ENCODE measurements at regions not wholly inside any gene's neighbourhood (a gene's known extent, or its start where the extent isn't known, plus 50 kb on each side); places are given as distances from the start of the nearest gene placed in this dataset.
"Not testable (repeated sequence)": the region's sequence is repeated elsewhere in the genome, so short reads cannot be mapped to it uniquely, and the experiment has no call there.

GRCh38 chrX:63576533-63576932 is 208.5 kb downstream of the ARHGEF9 start:
- no peak overlapping the region for H3K27ac ChIP-seq (ENCODE audit: control insufficient read depth, insufficient read depth, low read length)
- no peaks in the 10 kb centered on the region for H4K20me1 ChIP-seq (ENCODE audit: control insufficient read depth, extremely low read depth, insufficient read depth, low read length)
- no peaks in the 10 kb centered on the region for H3K9me3 ChIP-seq (ENCODE audit: control insufficient read depth, low read depth, low read length)
- H3K27me3 ChIP-seq (ENCODE audit: control insufficient read depth, extremely low read depth, insufficient read depth, low read length), result no peaks in the 10 kb centered on the region
- no peak for FAIRE-seq
- H3K4me3 ChIP-seq (ENCODE audit: control insufficient read depth in 2 of 3, extremely low read depth in 1 of 3, insufficient read depth in 2 of 3, low read depth in 1 of 3, low read length in 3 of 3), result no peak overlapping the region
- no peak overlapping the region for H2AFZ ChIP-seq (ENCODE audit: control insufficient read depth, low read length)
- H3K9ac ChIP-seq (ENCODE audit: control insufficient read depth, extremely low read depth, insufficient read depth, low read length), result no peak overlapping the region
- no peak for TF ChIP-seq EZH2 (IDR thresholded peaks at IDR 0.05; ENCODE audit: low read length)
- no peak for TF ChIP-seq CTCF (optimal IDR thresholded peaks at IDR 0.05 in 1 of 3, IDR thresholded peaks at IDR 0.05 in 1 of 3, conservative IDR thresholded peaks at IDR 0.05 in 1 of 3; ENCODE audit: extremely low read depth in 1 of 3, insufficient read depth in 2 of 3, low read length in 3 of 3)
- H3K9me1 ChIP-seq (ENCODE audit: control insufficient read depth, extremely low read depth, insufficient read depth, low read length), result no peaks in the 10 kb centered on the region
- H3K4me2 ChIP-seq (ENCODE audit: control insufficient read depth, extremely low read depth, insufficient read depth, low read depth, low read length), result no peak overlapping the region
- H3K79me2 ChIP-seq (ENCODE audit: control insufficient read depth, insufficient read depth, low read length), result no peaks in the 10 kb centered on the region
- H3K36me3 ChIP-seq (ENCODE audit: control insufficient read depth in 2 of 2, extremely low read depth in 1 of 2, insufficient read depth in 2 of 2, low read length in 2 of 2), result no peaks in the 10 kb centered on the region
- no peak for DNase-seq (ENCODE audit: low read depth, low spot score)
- dilution Hi-C loops (cut with MboI; ENCODE audit: extremely low pct_ligation_motif_present, low sequenced_read_pairs), result no loop called here
- H3K4me1 ChIP-seq (ENCODE audit: control insufficient read depth, extremely low read depth, insufficient read depth, low read length), result no peaks in the 10 kb centered on the region

- H3K4me1 ChIP-seq (ENCODE audit: control insufficient read depth, extremely low read depth, insufficient read depth, low read length); H2AFZ ChIP-seq (ENCODE audit: control insufficient read depth, low read length); H3K27ac ChIP-seq (ENCODE audit: control insufficient read depth, insufficient read depth, low read length); H3K9me1 ChIP-seq (ENCODE audit: control insufficient read depth, extremely low read depth, insufficient read depth, low read length); H4K20me1 ChIP-seq (ENCODE audit: control insufficient read depth, extremely low read depth, insufficient read depth, low read length); DNase-seq (ENCODE audit: low read depth, low spot score); H3K36me3 ChIP-seq (ENCODE audit: control insufficient read depth in 2 of 2, extremely low read depth in 1 of 2, insufficient read depth in 2 of 2, low read length in 2 of 2); H3K79me2 ChIP-seq (ENCODE audit: control insufficient read depth, insufficient read depth, low read length); H3K9me3 ChIP-seq (ENCODE audit: control insufficient read depth, low read depth, low read length); H3K4me2 ChIP-seq (ENCODE audit: control insufficient read depth, extremely low read depth, insufficient read depth, low read depth, low read length); H3K4me3 ChIP-seq (ENCODE audit: control insufficient read depth in 2 of 3, extremely low read depth in 1 of 3, insufficient read depth in 2 of 3, low read depth in 1 of 3, low read length in 3 of 3); FAIRE-seq; H3K27me3 ChIP-seq (ENCODE audit: control insufficient read depth, extremely low read depth, insufficient read depth, low read length); H3K9ac ChIP-seq (ENCODE audit: control insufficient read depth, extremely low read depth, insufficient read depth, low read length); dilution Hi-C loops (cut with MboI; ENCODE audit: extremely low pct_ligation_motif_present, low sequenced_read_pairs): not testable (repeated sequence)
These were observed 209.3 kb downstream of the ARHGEF9 start for GRCh38 chrX:63575700-63576099.

- Histone ChIP-seq H3K36me3 (ENCODE audit: control insufficient read depth in 2 of 2, extremely low read depth in 1 of 2, insufficient read depth in 2 of 2, low read length in 2 of 2) (no peaks in the 10 kb centered on the region), H2AFZ (ENCODE audit: control insufficient read depth, low read length) (no peak overlapping the region), H3K79me2 (ENCODE audit: control insufficient read depth, insufficient read depth, low read length) (no peaks in the 10 kb centered on the region), H3K4me2 (ENCODE audit: control insufficient read depth, extremely low read depth, insufficient read depth, low read depth, low read length) (no peak overlapping the region), H3K9ac (ENCODE audit: control insufficient read depth, extremely low read depth, insufficient read depth, low read length) (no peak overlapping the region), H3K9me1 (ENCODE audit: control insufficient read depth, extremely low read depth, insufficient read depth, low read length) (no peaks in the 10 kb centered on the region), H4K20me1 (ENCODE audit: control insufficient read depth, extremely low read depth, insufficient read depth, low read length) (no peaks in the 10 kb centered on the region), H3K27ac (ENCODE audit: control insufficient read depth, insufficient read depth, low read length) (no peak overlapping the region), H3K9me3 (ENCODE audit: control insufficient read depth, low read depth, low read length) (no peaks in the 10 kb centered on the region), H3K4me1 (ENCODE audit: control insufficient read depth, extremely low read depth, insufficient read depth, low read length) (no peaks in the 10 kb centered on the region), H3K27me3 (ENCODE audit: control insufficient read depth, extremely low read depth, insufficient read depth, low read length) (no peaks in the 10 kb centered on the region), H3K4me3 (ENCODE audit: control insufficient read depth in 2 of 3, extremely low read depth in 1 of 3, insufficient read depth in 2 of 3, low read depth in 1 of 3, low read length in 3 of 3) (no peak overlapping the region)
- no peak for TF ChIP-seq EZH2 (IDR thresholded peaks at IDR 0.05; ENCODE audit: low read length)
- no peak for TF ChIP-seq CTCF (optimal IDR thresholded peaks at IDR 0.05 in 1 of 3, IDR thresholded peaks at IDR 0.05 in 1 of 3, conservative IDR thresholded peaks at IDR 0.05 in 1 of 3; ENCODE audit: extremely low read depth in 1 of 3, insufficient read depth in 2 of 3, low read length in 3 of 3)
- DNase-seq (ENCODE audit: low read depth, low spot score) (no peak), FAIRE-seq (no peak)
- dilution Hi-C loops (cut with MboI; ENCODE audit: extremely low pct_ligation_motif_present, low sequenced_read_pairs), result no loop called here
These were observed 215.7 kb upstream of the SPIN4 start for GRCh38 chrX:63566856-63567255.
